ENCODE measurements at regions not wholly inside any gene's neighbourhood (a gene's known extent, or its start where the extent isn't known, plus 50 kb on each side); places are given as distances from the start of the nearest gene placed in this dataset.

GRCh38 chr1:221801773-221802516 lies 60.1 kb upstream of the DUSP10 start:
- no peaks in the 10 kb centered on the region for H3K4me1 ChIP-seq
- TF ChIP-seq, protein P1, sequence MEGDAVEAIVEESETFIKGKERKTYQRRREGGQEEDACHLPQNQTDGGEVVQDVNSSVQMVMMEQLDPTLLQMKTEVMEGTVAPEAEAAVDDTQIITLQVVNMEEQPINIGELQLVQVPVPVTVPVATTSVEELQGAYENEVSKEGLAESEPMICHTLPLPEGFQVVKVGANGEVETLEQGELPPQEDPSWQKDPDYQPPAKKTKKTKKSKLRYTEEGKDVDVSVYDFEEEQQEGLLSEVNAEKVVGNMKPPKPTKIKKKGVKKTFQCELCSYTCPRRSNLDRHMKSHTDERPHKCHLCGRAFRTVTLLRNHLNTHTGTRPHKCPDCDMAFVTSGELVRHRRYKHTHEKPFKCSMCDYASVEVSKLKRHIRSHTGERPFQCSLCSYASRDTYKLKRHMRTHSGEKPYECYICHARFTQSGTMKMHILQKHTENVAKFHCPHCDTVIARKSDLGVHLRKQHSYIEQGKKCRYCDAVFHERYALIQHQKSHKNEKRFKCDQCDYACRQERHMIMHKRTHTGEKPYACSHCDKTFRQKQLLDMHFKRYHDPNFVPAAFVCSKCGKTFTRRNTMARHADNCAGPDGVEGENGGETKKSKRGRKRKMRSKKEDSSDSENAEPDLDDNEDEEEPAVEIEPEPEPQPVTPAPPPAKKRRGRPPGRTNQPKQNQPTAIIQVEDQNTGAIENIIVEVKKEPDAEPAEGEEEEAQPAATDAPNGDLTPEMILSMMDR (IDR thresholded peaks at IDR 0.05), result no peak
- TF ChIP-seq POLR2A (IDR thresholded peaks at IDR 0.05), result no peak
- H3K27me3 ChIP-seq, result no peaks in the 10 kb centered on the region
- no peaks in the 10 kb centered on the region for H3K36me3 ChIP-seq
- DNase-seq, result no peak
- WGBS, 2 donors, result 19 to 37% methylated on average over 1 of the region's 1 CpG
- intact Hi-C loops (cut with DNase I), result no loop called here
- no peak overlapping the region for H3K4me3 ChIP-seq (replicated peaks in 1 of 3)
- no peaks in the 10 kb centered on the region for H3K9me3 ChIP-seq
- no peak overlapping the region for H3K27ac ChIP-seq

DNA sequence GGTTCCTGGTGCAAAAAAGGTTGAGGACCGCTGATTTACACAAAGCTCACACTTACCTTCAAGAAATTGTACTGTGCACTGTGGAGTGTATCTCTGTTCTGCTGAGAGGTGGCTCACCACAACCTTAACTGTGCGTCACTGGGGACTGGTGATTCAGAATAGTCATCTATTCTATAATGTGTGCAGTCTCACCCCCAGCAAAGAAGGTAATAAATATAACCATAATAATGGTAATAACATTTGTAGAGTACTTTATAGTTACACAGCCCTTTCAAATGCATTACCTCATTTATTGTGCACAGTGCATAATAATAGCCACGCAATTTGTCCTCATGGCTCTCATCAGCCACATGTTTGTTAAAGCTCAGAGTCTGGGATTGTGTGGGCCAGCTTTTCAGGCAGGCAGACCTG lies 59.4 kb upstream of the DUSP10 start:
- Histone ChIP-seq H3K36me3 (no peaks in the 10 kb centered on the region), H3K27ac (no peak overlapping the region), H3K27me3 (no peaks in the 10 kb centered on the region), H3K4me3 (replicated peaks in 1 of 3) (no peak overlapping the region), H3K9me3 (no peaks in the 10 kb centered on the region), H3K4me1 (no peaks in the 10 kb centered on the region)
- intact Hi-C loops (cut with DNase I), result no loop called here
- TF ChIP-seq, protein P1 (IDR thresholded peaks at IDR 0.05), result no peak
- no peak for TF ChIP-seq POLR2A (IDR thresholded peaks at IDR 0.05)
- WGBS, 2 donors, result 95 to 98% methylated on average over 3 of the region's 3 CpGs
- no peak for DNase-seq

DNA sequence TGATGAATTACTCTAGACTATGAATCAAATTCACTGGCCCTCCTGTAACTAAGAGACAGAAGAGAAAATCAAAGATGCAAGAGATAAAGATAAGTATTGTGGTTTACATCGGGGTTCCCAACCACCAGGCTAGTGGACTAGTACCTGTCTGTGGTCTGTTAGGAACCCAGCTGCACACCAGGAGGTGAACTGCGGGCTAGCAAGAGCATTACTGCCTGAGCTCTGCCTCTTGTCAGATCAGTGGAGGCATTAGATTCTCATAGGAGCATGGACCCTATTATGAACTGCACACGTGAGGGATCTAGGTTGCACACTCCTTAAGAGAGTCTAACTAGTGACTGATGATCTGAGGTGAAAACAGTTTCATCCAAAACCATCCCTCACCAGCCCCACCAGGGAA lies 58.9 kb upstream of the DUSP10 start:
- no peak for TF ChIP-seq POLR2A (IDR thresholded peaks at IDR 0.05)
- Histone ChIP-seq H3K36me3 (no peaks in the 10 kb centered on the region), H3K27me3 (no peaks in the 10 kb centered on the region), H3K4me3 (replicated peaks in 1 of 3) (no peak overlapping the region), H3K4me1 (no peaks in the 10 kb centered on the region), H3K27ac (no peak overlapping the region), H3K9me3 (no peaks in the 10 kb centered on the region)
- intact Hi-C loops (cut with DNase I), result no loop called here
- DNase-seq, result no peak
- WGBS, 2 donors, result 90 to 91% methylated on average over 3 of the region's 3 CpGs

- TF ChIP-seq POLR2A (IDR thresholded peaks at IDR 0.05), result no peak
- TF ChIP-seq, protein P1 (IDR thresholded peaks at IDR 0.05), result no peak
These were observed 55.6 kb upstream of the DUSP10 start for GRCh38 chr1:221797506-221797905.

GRCh38 chr1:221796700-221797099 lies 54.8 kb upstream of the DUSP10 start:
- Histone ChIP-seq H3K36me3 (no peaks in the 10 kb centered on the region), H3K9me3 (no peaks in the 10 kb centered on the region), H3K4me1 (no peaks in the 10 kb centered on the region), H3K27me3 (no peaks in the 10 kb centered on the region), H3K4me3 (replicated peaks in 1 of 3) (no peak overlapping the region), H3K27ac (no peak overlapping the region)
- intact Hi-C loops (cut with DNase I), result no loop called here
- 93 to 96% methylated on average over 2 of the region's 2 CpGs for WGBS, 2 donors
- DNase-seq, result no peak
- TF ChIP-seq POLR2A (IDR thresholded peaks at IDR 0.05), result no peak
- TF ChIP-seq, protein P1 (IDR thresholded peaks at IDR 0.05), result no peak

More at GRCh38 chr1:221797506-221797905, 55.6 kb upstream of the DUSP10 start:
- H3K4me3 ChIP-seq (replicated peaks in 1 of 3), result no peak overlapping the region
- H3K27ac ChIP-seq, result no peak overlapping the region
- H3K27me3 ChIP-seq, result no peaks in the 10 kb centered on the region
- intact Hi-C loops (cut with DNase I), result no loop called here
- DNase-seq, result no peak
- no peaks in the 10 kb centered on the region for H3K36me3 ChIP-seq
- H3K4me1 ChIP-seq, result no peaks in the 10 kb centered on the region
- H3K9me3 ChIP-seq, result no peaks in the 10 kb centered on the region
